ENCODE measurements at regions not wholly inside any gene's neighbourhood (a gene's known extent, or its start where the extent isn't known, plus 50 kb on each side); places are given as distances from the start of the nearest gene placed in this dataset.

DNA sequence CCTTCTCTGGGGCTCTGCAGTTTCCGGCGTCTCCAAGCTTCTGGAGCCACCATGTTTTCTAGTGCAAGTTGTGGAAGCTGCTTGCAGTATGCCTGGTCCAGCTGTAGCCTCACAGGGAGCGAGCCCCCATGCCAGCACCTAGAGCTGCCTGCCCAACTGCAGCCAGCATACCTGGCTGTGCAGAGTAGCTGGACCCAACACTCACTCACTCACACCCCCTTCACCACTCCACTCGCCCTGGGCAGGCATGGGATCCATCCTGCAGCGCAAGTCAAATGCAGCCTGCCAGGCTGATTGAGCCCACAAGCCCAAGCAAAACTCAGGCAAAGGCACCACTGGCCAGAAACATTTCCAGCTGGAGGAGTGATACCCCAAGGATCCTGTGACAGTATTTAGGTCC is 797.3 kb downstream of the SLC16A7 start:
- Mint-ChIP-seq H3K27me3 (no peaks in the 10 kb centered on the region), H3K4me3 (no peak overlapping the region), H3K27ac (no peak overlapping the region), H3K4me1 (ENCODE audit: low read depth) (no peaks in the 10 kb centered on the region), H3K36me3 (ENCODE audit: low read depth) (no peaks in the 10 kb centered on the region), H3K9me3 (no peaks in the 10 kb centered on the region)
- DNase-seq: no peak
- POLR2A ChIA-PET: no interaction called here
- no peak overlapping the region for H3K4me3 ChIP-seq (ENCODE audit: low read length)
- no peak overlapping the region for H3K27ac ChIP-seq (ENCODE audit: low read depth in 1 of 2, low read length in 2 of 2)
- TF ChIP-seq, protein P1, sequence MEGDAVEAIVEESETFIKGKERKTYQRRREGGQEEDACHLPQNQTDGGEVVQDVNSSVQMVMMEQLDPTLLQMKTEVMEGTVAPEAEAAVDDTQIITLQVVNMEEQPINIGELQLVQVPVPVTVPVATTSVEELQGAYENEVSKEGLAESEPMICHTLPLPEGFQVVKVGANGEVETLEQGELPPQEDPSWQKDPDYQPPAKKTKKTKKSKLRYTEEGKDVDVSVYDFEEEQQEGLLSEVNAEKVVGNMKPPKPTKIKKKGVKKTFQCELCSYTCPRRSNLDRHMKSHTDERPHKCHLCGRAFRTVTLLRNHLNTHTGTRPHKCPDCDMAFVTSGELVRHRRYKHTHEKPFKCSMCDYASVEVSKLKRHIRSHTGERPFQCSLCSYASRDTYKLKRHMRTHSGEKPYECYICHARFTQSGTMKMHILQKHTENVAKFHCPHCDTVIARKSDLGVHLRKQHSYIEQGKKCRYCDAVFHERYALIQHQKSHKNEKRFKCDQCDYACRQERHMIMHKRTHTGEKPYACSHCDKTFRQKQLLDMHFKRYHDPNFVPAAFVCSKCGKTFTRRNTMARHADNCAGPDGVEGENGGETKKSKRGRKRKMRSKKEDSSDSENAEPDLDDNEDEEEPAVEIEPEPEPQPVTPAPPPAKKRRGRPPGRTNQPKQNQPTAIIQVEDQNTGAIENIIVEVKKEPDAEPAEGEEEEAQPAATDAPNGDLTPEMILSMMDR (IDR thresholded peaks at IDR 0.05): no peak
- intact Hi-C loops (cut with DNase I, micrococcal nuclease): no loop called here
- peaks cover 0 to 18% of the 10 kb centered on the region in 2 experiments for H3K9me3 ChIP-seq (ENCODE audit: control insufficient read depth in 1 of 2, insufficient read depth in 1 of 2, low read length in 2 of 2)
- no peaks in the 10 kb centered on the region for H3K36me3 ChIP-seq (ENCODE audit: insufficient read depth, low read length)
- CTCF ChIA-PET: no interaction called here
- no peaks in the 10 kb centered on the region for H3K4me1 ChIP-seq (ENCODE audit: insufficient read depth, low read length)
- H3K27me3 ChIP-seq (ENCODE audit: control insufficient read depth in 1 of 2, insufficient read depth in 2 of 2, low read length in 2 of 2): no peaks in the 10 kb centered on the region
- no peak for ATAC-seq (ENCODE audit: poor library complexity)

DNA sequence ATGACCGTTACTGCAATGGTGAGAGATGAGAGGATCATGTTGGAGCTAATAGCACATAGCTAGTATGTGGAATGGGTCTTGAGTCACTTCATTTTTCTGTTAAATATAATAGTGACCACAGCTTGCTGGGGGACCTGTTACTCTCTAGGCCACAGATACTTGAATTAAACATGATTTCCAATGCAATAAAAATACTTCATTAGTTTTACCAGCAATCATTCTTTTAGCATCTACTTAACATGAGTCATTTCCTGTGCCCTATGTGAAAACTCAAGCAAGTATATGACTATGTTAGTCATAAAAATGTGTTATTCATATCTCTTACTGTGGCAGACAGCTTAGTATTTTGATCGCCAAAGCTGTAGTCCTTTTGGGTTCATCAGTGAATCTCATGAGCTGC is 798.8 kb downstream of the SLC16A7 start:
- Mint-ChIP-seq H3K36me3 (ENCODE audit: low read depth) (no peaks in the 10 kb centered on the region), H3K9me3 (no peaks in the 10 kb centered on the region), H3K27me3 (no peaks in the 10 kb centered on the region), H3K4me1 (ENCODE audit: low read depth) (no peaks in the 10 kb centered on the region), H3K27ac (no peak overlapping the region), H3K4me3 (no peak overlapping the region)
- Histone ChIP-seq H3K4me3 (ENCODE audit: low read length) (no peak overlapping the region), H3K27me3 (ENCODE audit: control insufficient read depth in 1 of 2, insufficient read depth in 2 of 2, low read length in 2 of 2) (no peaks in the 10 kb centered on the region), H3K4me1 (ENCODE audit: insufficient read depth, low read length) (no peaks in the 10 kb centered on the region), H3K9me3 (ENCODE audit: control insufficient read depth in 1 of 2, insufficient read depth in 1 of 2, low read length in 2 of 2) (peaks cover 0 to 18% of the 10 kb centered on the region in 2 experiments), H3K27ac (ENCODE audit: low read depth in 1 of 2, low read length in 2 of 2) (no peak overlapping the region), H3K36me3 (ENCODE audit: insufficient read depth, low read length) (no peaks in the 10 kb centered on the region)
- DNase-seq (no peak), ATAC-seq (ENCODE audit: poor library complexity) (no peak)
- CTCF ChIA-PET: no interaction called here
- POLR2A ChIA-PET: no interaction called here
- intact Hi-C loops (cut with DNase I, micrococcal nuclease): no loop called here
- TF ChIP-seq, protein P1 (IDR thresholded peaks at IDR 0.05): no peak

DNA sequence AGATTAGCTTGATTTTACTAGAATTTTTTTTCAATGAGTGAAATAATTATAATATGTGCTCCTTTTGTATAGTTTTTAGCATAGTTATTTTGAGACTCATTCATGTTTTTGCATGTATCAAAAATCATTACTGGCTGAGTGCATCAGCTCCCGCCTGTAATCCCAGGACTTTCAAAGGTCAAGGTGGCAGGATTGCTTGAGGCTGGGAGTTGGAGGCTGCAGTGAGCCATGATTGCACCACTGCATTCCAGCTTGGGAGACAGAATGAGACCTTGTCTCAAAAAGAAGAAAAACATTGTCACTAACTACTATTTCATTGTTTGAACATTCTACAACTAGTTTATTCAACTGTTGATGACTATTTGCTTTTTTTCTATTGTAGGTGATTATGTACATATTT is 802.7 kb downstream of the SLC16A7 start:
- ATAC-seq (ENCODE audit: poor library complexity): no peak
- no peaks in the 10 kb centered on the region for H3K36me3 ChIP-seq (ENCODE audit: insufficient read depth, low read length)
- TF ChIP-seq, protein P1 (IDR thresholded peaks at IDR 0.05): no peak
- H3K27ac Mint-ChIP-seq: no peak overlapping the region
- no peaks in the 10 kb centered on the region for H3K27me3 Mint-ChIP-seq
- H3K4me3 Mint-ChIP-seq: no peak overlapping the region
- intact Hi-C loops (cut with DNase I, micrococcal nuclease): no loop called here
- H3K27ac ChIP-seq (ENCODE audit: low read depth in 1 of 2, low read length in 2 of 2): no peak overlapping the region
- no peaks in the 10 kb centered on the region for H3K4me1 Mint-ChIP-seq (ENCODE audit: low read depth)
- ChIA-PET CTCF (no interaction called here), POLR2A (no interaction called here)
- H3K4me1 ChIP-seq (ENCODE audit: insufficient read depth, low read length): no peaks in the 10 kb centered on the region
- H3K36me3 Mint-ChIP-seq (ENCODE audit: low read depth): no peaks in the 10 kb centered on the region
- DNase-seq: no peak
- no peaks in the 10 kb centered on the region for H3K9me3 Mint-ChIP-seq
- H3K27me3 ChIP-seq (ENCODE audit: control insufficient read depth in 1 of 2, insufficient read depth in 2 of 2, low read length in 2 of 2): no peaks in the 10 kb centered on the region
- H3K4me3 ChIP-seq (ENCODE audit: low read length): no peak overlapping the region
- peaks cover 0 to 2% of the 10 kb centered on the region in 2 experiments for H3K9me3 ChIP-seq (ENCODE audit: control insufficient read depth in 1 of 2, insufficient read depth in 1 of 2, low read length in 2 of 2)
